ENCODE measurements at regions not wholly inside any gene's neighbourhood (a gene's known extent, or its start where the extent isn't known, plus 50 kb on each side); places are given as distances from the start of the nearest gene placed in this dataset.

- Histone ChIP-seq H3K14ac (ENCODE audit: insufficient read length) (no peak overlapping the region), H3K23me2 (ENCODE audit: low read depth, low read length) (no peaks in the 10 kb centered on the region), H3K4me1 (replicated peaks in 1 of 4; ENCODE audit: control insufficient read depth in 3 of 4, insufficient read depth in 4 of 4, low read length in 3 of 4) (peaks cover 2 to 27% (median 20%) of the 10 kb centered on the region in 4 experiments; a peak in 4 of 7 replicates), H3K56ac (replicated peaks; ENCODE audit: insufficient read length, low read depth, low read length) (no peak overlapping the region), H3K23ac (ENCODE audit: insufficient read length) (no peak overlapping the region), H3K4me3 (ENCODE audit: extremely low read depth in 1 of 4, insufficient read depth in 2 of 4, low read depth in 3 of 4, low read length in 4 of 4) (no peak overlapping the region), H2BK15ac (ENCODE audit: low read length) (no peak overlapping the region), H2AFZ (ENCODE audit: low read length) (no peak overlapping the region), H3K36me3 (ENCODE audit: control insufficient read depth in 2 of 4, insufficient read depth in 4 of 4, low read length in 3 of 4) (no peaks in the 10 kb centered on the region), H4K8ac (ENCODE audit: extremely low read depth, insufficient read depth, low read length) (no peak overlapping the region), H3K9me3 (ENCODE audit: insufficient read depth in 2 of 2, low read depth in 1 of 2, low read length in 1 of 2) (no peaks in the 10 kb centered on the region), H2BK12ac (ENCODE audit: low read depth, low read length) (no peak overlapping the region), H3K4ac (replicated peaks; ENCODE audit: insufficient read length, low read depth, low read length) (peak overlapping the region; percentile 40), H3K79me1 (ENCODE audit: low read depth, low read length) (no peaks in the 10 kb centered on the region), H2BK120ac (replicated peaks; ENCODE audit: low read depth, low read length) (no peak overlapping the region), H3K27ac (ENCODE audit: low read depth, low read length) (no peak overlapping the region), H2AK5ac (ENCODE audit: low read depth, low read length) (no peak overlapping the region), H3K18ac (ENCODE audit: extremely low read depth, low read length) (no peak overlapping the region), H3K9ac (replicated peaks in 1 of 4; ENCODE audit: extremely low read depth in 1 of 4, low read depth in 3 of 4, low read length in 3 of 4) (no peak overlapping the region), H3K4me2 (ENCODE audit: insufficient read depth in 1 of 2, low read depth in 2 of 2, low read length in 2 of 2) (no peak overlapping the region), H4K5ac (ENCODE audit: insufficient read length, low read depth, low read length) (no peak overlapping the region), H4K20me1 (replicated peaks in 1 of 2; ENCODE audit: control insufficient read depth in 1 of 2, insufficient read depth in 2 of 2, low read length in 2 of 2) (no peaks in the 10 kb centered on the region), H3K79me2 (ENCODE audit: control insufficient read depth in 1 of 2, insufficient read depth in 2 of 2, low read length in 2 of 2) (no peaks in the 10 kb centered on the region), H4K91ac (replicated peaks; ENCODE audit: insufficient read length, low read length) (no peak overlapping the region), H3K27me3 (replicated peaks in 1 of 4; ENCODE audit: control insufficient read depth in 3 of 4, extremely low read depth in 1 of 4, insufficient read depth in 3 of 4, low read length in 3 of 4) (no peaks in the 10 kb centered on the region), H2BK5ac (ENCODE audit: low read depth, low read length) (no peak overlapping the region), H2BK20ac (ENCODE audit: low read length) (no peak overlapping the region)
- DNase-seq (ENCODE audit: low read depth in 1 of 2, low spot score in 2 of 2), result no peak
- ChIA-PET CTCF (ENCODE audit: partially characterized antibody) (interaction anchor here (0.5 to 1.8 kb wide), 3 partner anchors 9 to 457 kb away, joined by 3 to 7 read pairs (median 3); no protein-coding TSS in a partner anchor), POLR2A (ENCODE audit: partially characterized antibody) (interaction anchor here (1.6 kb wide), 1 partner anchor 17 kb away, joined by 3 read pairs; no protein-coding TSS in a partner anchor)
- no peak for TF ChIP-seq EGR1 (IDR thresholded peaks at IDR 0.05; ENCODE audit: borderline replicate concordance, low read depth, low read length)
- no peak for TF ChIP-seq EZH2 (IDR thresholded peaks at IDR 0.05; ENCODE audit: low read depth, low read length, severe bottlenecking)
- no peak for TF ChIP-seq BRCA1 (IDR thresholded peaks at IDR 0.05; ENCODE audit: low read depth, low read length)
- TF ChIP-seq CEBPB (IDR thresholded peaks at IDR 0.05; ENCODE audit: low read depth, low read length), result no peak
- no peak for TF ChIP-seq ATF3 (IDR thresholded peaks at IDR 0.05; ENCODE audit: insufficient read depth, low read depth, low read length)
- no peak for TF ChIP-seq POU5F1 (IDR thresholded peaks at IDR 0.05; ENCODE audit: low read depth, low read length)
- no peak for TF ChIP-seq ZNF274 (IDR thresholded peaks at IDR 0.05; ENCODE audit: borderline replicate concordance, extremely low read depth, low read length)
- no peak for TF ChIP-seq CREB1 (IDR thresholded peaks at IDR 0.05)
- TF ChIP-seq CHD1 (IDR thresholded peaks at IDR 0.05; ENCODE audit: low read depth, low read length), result no peak
- TF ChIP-seq JUND (IDR thresholded peaks at IDR 0.05; ENCODE audit: low read length), result no peak
- TF ChIP-seq MAFK (IDR thresholded peaks at IDR 0.05; ENCODE audit: low read depth, low read length), result no peak
- no peak for FAIRE-seq
Measured at GRCh38 chr11:95296165-95296564, 65.2 kb upstream of the SESN3 start.
